Activated CD4-positive, alpha-beta T cell treated with anti-CD3 and anti-CD28 coated beads, Interleukin-2, amount 50 U/mL, for 24 hours (primary cell): ENCODE measurements at regions not wholly inside any gene's neighbourhood (a gene's known extent, or its start where the extent isn't known, plus 50 kb on each side); places are given as distances from the start of the nearest gene placed in this dataset.

ENCODE experiments used
- DNase-seq, 2 donors: peaks; one replicate each; pipeline ENCODE4 v3.0.0-alpha.2; 2020; ENCODE audit warnings: low read depth in 1 of 2, low spot score in 1 of 2

GRCh38 chr5:124088289-124089032, 576.5 kb downstream of the CSNK1G3 start:
- no peak for DNase-seq

DNA sequence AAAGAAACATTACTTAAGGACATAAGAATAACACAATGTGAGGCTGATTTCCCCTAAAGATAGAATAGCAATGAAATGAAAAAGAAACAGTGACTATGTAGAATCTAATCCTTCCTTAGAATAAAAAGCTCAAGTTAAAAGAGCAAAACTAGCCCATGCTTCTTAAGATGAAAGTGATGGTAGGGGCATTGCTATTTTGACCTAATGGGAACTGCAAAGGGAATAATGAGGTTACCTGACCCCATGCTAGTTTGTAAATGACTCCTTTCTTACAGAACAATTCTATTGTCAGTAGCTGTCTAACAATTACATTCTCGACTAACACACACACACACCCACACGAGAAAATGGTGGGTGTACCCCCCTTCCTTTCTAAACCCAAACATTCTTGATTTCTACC, 575.8 kb downstream of the CSNK1G3 start:
- DNase-seq = no peak

DNA sequence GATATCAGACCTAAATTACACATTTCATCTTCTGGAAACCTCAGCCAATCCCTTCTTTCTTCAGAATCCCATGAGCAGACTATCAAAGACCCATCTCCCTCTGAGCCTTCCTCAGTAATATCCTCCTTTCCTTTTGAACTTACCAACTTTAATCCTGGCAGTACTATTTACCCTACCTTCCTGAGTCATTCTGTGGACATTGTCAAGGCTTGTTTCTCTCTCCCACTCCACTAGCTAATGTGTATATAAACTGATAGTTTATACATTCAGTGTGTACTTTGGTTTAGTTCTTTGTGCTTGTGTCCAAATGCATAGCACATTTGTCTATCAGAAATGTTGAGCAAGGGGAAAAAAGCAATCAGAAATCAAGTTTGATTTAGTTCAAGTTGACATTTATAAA, 568.3 kb downstream of the CSNK1G3 start:
- DNase-seq = no peak

GRCh38 chr5:124079062-124079461, 567.1 kb downstream of the CSNK1G3 start:
- no peak for DNase-seq

GRCh38 chr5:124074500-124074899, 562.5 kb downstream of the CSNK1G3 start:
- DNase-seq = no peak

DNA sequence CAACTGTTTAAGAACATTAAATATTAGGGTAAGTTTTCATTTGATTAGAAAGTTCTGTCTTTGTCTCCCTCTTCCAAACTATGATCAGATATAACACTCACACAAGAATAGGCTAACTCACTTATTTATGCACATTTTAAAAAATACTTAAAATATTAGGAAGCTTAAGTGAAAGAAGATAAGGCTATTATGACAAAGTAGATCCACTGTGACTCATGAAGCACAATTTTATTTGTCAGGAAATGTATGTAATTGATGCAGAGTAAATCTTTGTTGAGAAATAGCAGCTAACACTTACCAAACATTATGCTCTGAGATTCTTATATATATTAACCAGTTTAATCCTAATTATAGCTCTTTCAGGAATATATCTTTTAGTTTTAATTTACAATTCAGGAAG, 560.6 kb downstream of the CSNK1G3 start:
- DNase-seq = no peak

GRCh38 chr5:124071039-124071438, 559.1 kb downstream of the CSNK1G3 start:
- no peak for DNase-seq

GRCh38 chr5:124065508-124065907, 553.5 kb downstream of the CSNK1G3 start:
- no peak for DNase-seq

GRCh38 chr5:124064956-124065355, 553.0 kb downstream of the CSNK1G3 start:
- DNase-seq = no peak

GRCh38 chr5:124061663-124062062, 549.7 kb downstream of the CSNK1G3 start:
- no peak for DNase-seq

DNA sequence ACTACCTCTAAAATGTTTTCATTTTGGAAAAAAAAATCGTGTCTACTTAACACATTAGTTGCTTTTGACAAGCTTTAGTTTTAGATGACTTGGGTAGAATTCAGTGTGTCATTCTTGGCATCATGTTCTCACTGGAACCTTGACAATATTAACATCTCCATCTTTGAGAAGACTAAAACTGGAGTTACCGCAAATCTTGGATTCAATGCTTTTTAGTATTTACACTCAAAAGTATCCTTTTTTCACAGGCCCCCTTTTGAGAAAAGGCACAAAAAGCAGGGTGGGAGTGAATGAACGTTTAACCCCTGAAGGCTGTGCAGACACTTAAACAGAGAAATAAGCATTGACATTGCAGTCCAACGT, 549.1 kb downstream of the CSNK1G3 start:
- DNase-seq = no peak

DNA sequence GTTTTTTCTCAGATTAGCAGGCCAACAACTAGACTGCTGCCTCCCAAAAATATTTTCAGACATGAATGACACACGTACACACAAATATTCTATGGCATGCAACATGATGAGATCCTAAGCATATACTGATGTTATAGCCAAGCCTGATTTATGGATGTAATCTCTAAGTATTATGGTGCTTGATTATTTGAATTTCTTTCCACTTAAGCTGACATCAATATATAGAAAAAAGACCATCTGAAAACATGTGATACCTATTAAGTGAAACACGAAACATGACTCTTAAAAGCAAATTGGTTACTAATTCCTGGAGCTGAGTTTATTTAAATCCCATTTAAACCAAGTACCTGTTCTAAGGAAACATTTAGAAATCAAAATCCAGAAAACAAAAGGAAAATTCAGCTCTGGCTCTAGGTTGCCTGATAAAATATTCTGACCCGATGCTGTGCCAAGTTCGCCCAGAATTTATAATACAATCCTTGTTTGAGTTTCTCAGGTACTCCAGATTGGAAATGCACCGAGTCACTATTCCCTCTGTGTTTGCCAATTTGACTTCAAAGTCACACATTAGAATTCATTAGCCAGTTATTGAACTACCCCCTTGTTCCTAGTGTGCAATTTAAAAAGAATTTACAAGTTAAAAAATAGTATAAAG, 548.6 kb downstream of the CSNK1G3 start:
- no peak for DNase-seq

GRCh38 chr5:124060011-124060410, 548.0 kb downstream of the CSNK1G3 start:
- no peak for DNase-seq

DNA sequence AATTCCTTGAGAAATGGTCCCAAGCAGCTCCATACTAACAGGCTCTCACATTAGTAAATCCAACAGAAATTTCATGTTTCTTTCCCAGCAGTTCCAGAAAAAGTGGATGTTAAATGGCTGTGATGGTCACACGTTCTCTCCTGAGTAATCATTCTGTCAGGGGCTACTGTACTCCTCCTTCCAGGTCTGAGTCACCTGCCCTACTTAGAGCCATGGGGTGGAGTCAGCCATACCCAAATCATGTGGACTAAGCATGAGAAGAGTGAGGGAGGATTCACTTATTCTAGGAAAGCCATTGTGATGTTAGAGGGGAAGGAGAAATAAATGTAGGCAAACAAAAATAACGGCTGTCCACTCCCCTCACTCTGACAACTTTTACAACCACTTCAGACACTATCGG, 547.2 kb downstream of the CSNK1G3 start:
- DNase-seq = no peak

DNA sequence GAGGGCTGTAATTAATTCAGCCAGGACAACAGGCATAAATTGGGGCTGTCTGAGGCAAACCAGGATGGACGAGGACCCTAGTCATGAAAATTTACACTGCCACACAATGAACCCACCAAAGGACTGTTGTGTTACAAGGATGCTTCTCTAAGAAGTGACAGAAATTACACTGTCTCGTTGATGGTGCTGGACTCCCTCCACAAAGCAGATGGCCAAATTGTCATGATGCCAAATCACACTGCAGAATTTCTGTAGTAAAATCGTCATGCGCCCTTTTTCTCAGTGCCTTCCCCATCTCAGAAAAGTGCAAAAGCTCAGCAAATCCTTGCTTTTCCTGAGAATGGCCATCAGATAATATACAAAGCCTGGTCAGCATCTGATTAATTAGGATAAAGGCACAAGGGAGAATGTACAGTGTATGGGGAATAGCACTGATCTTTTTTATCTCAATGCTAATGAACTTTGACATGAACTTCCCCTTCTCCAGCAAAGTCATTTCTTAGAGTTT, 545.8 kb downstream of the CSNK1G3 start:
- DNase-seq = no peak

DNA sequence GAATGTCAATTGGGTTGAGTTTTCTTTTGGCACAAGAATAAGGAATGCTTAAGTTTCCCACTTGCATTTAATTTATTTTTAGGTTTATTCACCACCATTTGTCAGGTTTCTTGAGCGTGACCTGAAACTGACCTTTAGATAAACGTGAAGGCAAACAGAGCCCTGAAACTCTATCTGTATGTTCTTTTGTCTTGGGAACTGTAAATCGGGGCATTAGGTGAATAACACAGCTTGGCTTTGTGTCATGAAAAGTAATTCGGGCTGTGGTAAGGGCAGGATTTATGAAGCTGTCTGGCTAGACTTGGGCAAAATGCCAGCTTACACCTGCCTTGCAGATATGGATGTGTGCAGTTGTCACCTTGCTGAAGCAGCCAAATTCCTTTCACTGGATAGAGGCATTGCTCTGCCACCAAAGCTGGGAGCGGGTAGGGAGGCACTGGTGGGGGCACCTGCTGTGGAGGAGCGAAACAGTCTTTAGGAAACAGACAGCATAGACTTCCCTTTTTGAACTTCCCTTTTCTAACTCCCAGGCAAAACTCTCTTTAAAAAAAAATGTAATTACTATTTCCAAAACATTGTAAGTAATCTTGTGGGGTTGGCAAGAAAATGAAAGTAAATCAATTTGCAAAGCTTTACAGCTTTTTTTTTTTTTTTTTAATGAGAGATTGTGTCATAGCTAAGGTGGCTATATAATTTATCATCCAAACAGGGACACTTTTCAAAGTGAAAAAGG, 545.2 kb downstream of the CSNK1G3 start:
- DNase-seq = no peak

DNA sequence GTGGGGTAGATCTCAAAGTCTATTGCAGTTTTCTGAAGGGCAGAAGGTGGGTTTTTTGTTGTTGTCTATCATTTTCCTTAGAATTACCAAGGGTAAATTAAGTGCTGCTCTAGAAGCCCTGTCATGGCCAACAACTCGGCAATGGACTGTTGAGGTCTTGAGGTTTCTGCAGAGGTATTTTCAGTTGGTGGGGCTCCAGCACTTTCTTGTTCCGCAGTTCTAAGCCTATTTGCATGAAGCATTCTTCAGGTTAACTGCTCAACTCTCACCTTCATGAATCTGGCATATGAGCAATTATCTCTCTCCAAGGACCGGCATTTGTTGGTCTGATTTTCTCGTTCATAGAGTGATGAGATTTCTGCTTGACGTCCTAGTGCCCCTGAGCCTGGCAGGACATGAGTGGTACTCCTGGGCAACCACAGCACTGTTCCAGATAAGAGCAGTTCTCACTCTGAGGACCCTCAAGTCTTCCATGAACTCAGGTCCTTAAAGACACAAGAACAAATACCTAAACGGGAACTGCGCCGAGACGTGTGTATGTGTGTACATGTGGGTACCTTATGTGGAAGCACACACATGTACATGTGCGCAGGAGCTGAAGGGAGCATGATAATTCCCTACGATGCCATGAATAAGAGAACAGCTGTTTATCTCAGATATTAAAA, 544.5 kb downstream of the CSNK1G3 start:
- DNase-seq = no peak

GRCh38 chr5:124055751-124056150, 543.8 kb downstream of the CSNK1G3 start:
- DNase-seq = no peak

DNA sequence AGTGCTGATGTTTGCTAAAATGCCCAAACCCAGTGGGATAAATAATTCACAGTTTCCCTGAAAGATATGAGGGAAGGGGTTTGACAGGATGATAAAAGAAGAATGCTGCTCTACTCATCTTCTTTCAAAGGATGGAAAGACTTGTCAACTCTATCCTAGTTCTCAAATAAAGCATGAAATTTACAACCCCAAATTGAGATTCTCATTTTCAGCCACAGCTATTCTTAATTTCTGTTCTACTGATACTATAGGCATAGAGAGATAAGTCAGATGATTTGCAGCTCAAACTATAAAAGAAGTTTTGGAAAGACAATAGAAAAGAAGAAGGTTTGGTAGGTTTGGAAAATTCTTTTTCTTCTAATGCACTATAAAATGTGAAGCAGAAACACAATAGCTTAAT, 542.6 kb downstream of the CSNK1G3 start:
- DNase-seq = no peak

DNA sequence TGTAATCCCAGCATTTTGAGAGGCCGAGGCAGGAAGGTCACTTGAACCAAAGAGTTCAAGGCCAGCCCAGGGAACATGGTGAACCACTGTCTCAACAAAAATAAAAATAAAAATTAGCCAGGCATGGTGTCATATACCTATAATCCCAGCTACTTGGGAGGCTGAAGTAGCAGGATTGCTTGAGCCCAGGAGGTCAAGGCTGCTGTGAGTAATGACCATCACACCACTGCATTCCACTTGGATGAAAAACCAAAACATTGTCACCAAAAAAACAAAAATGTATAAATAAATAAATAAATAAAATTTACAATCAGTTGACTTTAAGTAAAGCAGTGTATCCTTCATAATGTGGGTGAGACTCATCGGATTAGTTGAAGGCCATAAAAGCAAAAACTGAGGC, 541.4 kb downstream of the CSNK1G3 start:
- DNase-seq = no peak

GRCh38 chr5:124052201-124052600, 540.2 kb downstream of the CSNK1G3 start:
- DNase-seq = no peak
